Mesodermal cell (in vitro differentiated cells): ENCODE measurements at regions not wholly inside any gene's neighbourhood (a gene's known extent, or its start where the extent isn't known, plus 50 kb on each side); places are given as distances from the start of the nearest gene placed in this dataset.

Experiments
- H3K27ac ChIP-seq: 2 replicates; pipeline ENCODE4 v1.7.0; 2013; ENCODE audit warnings: mild to moderate bottlenecking, low read depth, low read length, moderate library complexity; ENCODE audit not compliant: severe bottlenecking
- H3K36me3 ChIP-seq: 2 replicates; pipeline ENCODE4 v1.7.1; 2013; ENCODE audit warnings: mild to moderate bottlenecking, low read length, moderate library complexity; ENCODE audit not compliant: control insufficient read depth, insufficient read depth
- H3K4me1 ChIP-seq: one replicate; pipeline ENCODE4 v1.7.1; 2013; ENCODE audit warnings: mild to moderate bottlenecking, low read length; ENCODE audit not compliant: insufficient read depth, control insufficient read depth, poor library complexity, severe bottlenecking
- H3K4me3 ChIP-seq: 2 replicates; pipeline ENCODE4 v1.7.0; 2013; ENCODE audit warnings: low read length, control low read depth, mild to moderate bottlenecking; ENCODE audit not compliant: insufficient read depth, poor library complexity, severe bottlenecking; ENCODE audit errors: extremely low read depth
- H3K9me3 ChIP-seq: 2 replicates; pipeline ENCODE4 v1.7.1; 2013; ENCODE audit warnings: mild to moderate bottlenecking, low read length, moderate library complexity; ENCODE audit not compliant: control insufficient read depth
- WGBS, 2 experiments: methylation state at CpG; one replicate each; pipeline ENCODE4 v1.1.5; 2013; ENCODE audit warnings: missing lambda C conversion rate in 2 of 2; ENCODE audit not compliant: insufficient coverage in 2 of 2; 5-methylcytosine and 5-hydroxymethylcytosine counted together

DNA sequence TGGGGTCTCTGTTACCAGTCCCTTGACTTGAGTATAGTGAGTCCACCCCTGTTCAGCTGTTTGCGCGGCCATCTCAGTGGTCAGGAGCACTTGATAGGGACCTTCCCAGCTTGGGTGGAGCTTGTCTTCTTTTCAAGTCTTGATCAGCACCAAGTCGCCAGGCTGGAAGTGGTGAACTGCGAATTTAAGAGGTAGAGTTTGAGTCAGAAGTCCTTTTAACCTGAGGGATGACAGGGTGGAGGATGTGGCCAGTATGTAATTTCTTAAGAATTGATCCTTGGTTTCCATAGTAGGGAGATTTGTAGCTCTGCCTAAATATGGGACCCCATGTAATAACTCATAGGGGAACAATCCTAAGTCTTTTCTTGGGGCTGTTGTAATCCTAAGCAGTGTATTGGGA, 86.3 kb upstream of the XCR1 start:
- 80 to 91% methylated on average over 1 to 4 of the region's 4 CpGs for WGBS, 2 experiments
- H3K4me3 ChIP-seq, result no peak overlapping the region
- H3K4me1 ChIP-seq, result peaks cover 20% of the 10 kb centered on the region
- peak overlapping the region; percentile 90 for H3K27ac ChIP-seq
- H3K36me3 ChIP-seq, result no peaks in the 10 kb centered on the region
- peaks cover 24% of the 10 kb centered on the region for H3K9me3 ChIP-seq

DNA sequence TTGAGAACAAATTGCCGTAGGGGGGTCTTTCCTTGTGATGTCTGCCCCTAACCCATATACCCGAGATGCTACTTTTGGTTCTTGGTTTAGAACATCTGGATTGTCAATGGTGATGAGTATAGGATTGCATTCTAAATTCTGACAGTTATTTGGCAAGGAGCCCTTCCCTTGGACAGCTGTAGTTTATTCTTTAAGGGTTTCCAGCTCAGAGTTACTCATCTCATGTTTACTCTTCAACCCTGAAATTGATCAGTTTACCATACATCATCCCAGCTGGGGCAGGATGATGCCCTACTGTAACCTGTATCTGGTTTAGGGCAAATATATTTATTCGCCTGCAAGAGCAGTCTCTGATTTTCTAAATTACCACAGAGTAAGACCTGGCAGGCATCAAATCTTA, 85.7 kb upstream of the XCR1 start:
- Histone ChIP-seq H3K9me3 (peaks cover 24% of the 10 kb centered on the region), H3K4me1 (peaks cover 20% of the 10 kb centered on the region), H3K36me3 (no peaks in the 10 kb centered on the region), H3K27ac (no peak overlapping the region), H3K4me3 (no peak overlapping the region)
- 94 to 100% methylated on average over 2 to 3 of the region's 3 CpGs for WGBS, 2 experiments

DNA sequence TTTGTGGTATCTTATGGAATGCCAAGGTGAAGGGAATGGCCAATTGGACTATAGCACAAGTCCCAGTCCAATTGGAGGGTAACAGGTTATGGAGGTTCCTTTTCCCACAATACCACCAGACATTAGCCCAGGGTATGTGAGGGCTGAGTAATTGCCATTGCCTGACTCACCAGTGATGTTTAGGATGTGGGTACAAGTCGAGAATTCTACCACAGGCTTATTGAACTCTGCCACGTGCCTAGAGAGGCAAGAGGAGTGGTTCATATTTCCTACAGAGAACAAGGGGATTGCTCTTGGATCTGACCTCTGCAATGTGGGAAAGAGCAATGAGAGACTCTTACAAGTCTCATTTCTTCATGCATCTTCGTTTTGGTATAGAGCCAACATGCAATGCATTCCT, 85.0 kb upstream of the XCR1 start:
- Histone ChIP-seq H3K4me3 (no peak overlapping the region), H3K9me3 (peaks cover 24% of the 10 kb centered on the region), H3K27ac (no peak overlapping the region), H3K4me1 (peaks cover 20% of the 10 kb centered on the region), H3K36me3 (no peaks in the 10 kb centered on the region)
- 78 to 96% methylated on average over 3 of the region's 3 CpGs for WGBS, 2 experiments

DNA sequence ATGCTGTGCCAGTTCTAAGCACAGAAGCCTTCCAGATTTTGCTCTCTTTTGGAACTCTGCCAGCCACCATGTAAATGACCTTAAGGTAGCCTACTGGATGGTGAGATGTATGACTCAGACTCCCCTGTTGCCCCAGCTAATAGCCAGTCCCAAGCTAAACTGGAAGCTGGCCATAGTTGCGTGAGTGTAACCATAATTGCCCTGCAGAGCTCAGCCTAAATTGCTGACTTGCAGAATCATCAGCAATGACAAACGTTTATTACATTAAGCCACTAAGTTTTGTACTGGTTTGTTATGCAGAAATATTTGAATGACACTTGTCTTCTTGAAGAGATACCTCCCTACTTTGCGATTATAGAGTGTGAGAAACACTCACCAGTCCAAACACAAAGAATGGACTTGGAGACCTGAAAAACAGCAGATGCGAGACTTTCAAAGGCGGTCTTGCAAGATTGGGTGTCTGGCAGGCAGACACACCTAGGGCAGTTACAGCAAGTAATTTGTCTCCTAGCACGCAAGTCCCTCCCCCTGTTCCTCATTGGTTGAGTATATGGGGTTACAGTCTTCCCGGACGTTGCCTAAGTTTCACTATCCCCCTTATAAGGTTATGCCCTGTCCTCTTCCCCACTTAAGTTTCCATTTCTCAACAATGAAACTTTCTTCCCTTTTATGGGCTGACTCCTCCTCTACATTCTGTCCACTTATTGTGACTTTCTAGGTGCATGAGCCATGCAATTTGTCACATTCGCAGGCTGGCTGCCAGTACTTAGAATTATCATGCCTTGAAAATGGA, 83.6 kb upstream of the XCR1 start:
- 84 to 88% methylated on average over 5 to 7 of the region's 9 CpGs for WGBS, 2 experiments
- Histone ChIP-seq H3K4me1 (peaks cover 20% of the 10 kb centered on the region), H3K27ac (no peak overlapping the region), H3K36me3 (no peaks in the 10 kb centered on the region), H3K9me3 (peaks cover 22% of the 10 kb centered on the region), H3K4me3 (no peak overlapping the region)

DNA sequence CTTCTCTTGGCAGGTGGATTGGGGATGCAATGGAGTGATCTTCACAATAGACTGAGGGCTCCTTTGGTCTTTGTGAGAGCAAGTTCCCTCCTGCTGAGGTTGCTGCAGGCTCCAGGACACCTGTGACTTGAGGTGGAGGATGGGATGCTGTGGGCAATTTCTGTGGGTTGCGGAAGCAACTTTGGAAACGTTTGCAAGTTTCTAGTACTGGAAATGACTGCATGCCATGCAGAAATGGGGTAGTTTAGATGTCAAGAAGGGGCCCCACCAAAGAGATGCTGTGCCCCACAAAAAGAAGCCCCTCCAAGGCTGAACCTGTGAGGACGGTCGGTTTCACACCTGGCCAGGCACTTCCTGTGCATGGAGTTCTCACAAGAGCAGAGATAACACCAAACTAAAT, 80.4 kb upstream of the XCR1 start:
- 81 to 93% methylated on average over 3 to 4 of the region's 4 CpGs for WGBS, 2 experiments

DNA sequence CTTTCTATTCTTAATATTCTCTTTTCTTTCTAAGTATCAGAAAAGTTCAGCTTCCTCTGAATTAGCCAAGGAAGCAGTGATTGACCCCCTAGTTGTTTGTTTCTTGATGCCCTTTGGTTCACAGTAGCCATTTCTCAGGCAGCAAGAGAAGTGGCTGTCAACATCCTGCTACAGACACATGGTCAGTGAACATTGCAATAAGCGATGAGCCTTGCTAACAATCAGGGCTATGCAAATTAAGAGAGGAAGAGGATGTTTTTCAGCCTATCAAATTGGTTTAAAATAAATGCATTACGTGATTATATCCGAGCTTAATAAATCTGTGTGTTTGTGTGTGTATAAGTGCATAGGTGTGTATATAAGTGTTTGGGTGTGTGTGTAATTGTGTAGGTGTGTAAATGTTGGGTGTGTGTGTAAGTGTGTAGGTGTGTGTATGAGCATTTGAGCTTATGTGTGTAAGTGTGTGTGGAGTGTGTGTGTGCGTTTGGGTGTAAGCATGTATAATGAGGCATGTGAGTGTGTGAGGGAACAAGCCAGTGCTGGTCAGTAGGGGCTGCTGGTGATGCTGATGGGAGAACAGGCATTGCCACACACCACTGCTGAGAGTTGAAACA, 78.1 kb upstream of the XCR1 start:
- Histone ChIP-seq H3K9me3 (no peaks in the 10 kb centered on the region), H3K4me3 (no peak overlapping the region), H3K4me1 (peaks cover under 1% of the 10 kb centered on the region), H3K36me3 (no peaks in the 10 kb centered on the region), H3K27ac (no peak overlapping the region)
- WGBS, 2 experiments, result 89 to 94% methylated on average over 4 of the region's 4 CpGs

More for the DNA sequence above, 80.4 kb upstream of the XCR1 start:
- Histone ChIP-seq H3K36me3 (no peaks in the 10 kb centered on the region), H3K4me1 (peaks cover 7% of the 10 kb centered on the region), H3K9me3 (peaks cover 6% of the 10 kb centered on the region), H3K27ac (no peak overlapping the region), H3K4me3 (no peak overlapping the region)

DNA sequence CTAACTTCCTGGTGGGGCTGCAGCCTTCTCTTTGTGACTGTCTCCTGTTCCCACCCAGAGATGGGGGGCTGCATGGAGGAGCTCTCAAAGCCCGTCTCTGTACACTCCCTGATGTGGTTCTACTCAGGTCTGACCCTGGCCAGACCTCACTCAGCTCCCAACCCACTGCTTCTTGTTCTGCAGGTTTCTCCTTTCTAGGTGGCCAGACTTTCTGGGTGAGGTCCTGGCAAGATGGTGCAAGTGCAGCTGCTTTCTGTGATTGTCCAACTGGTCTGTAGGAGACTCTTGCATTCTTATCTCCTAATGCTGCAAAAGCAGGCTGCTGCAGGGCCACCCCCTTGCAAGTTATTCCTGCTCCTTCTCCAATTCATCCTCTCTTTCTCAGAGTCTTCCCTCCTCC, 77.4 kb upstream of the XCR1 start:
- no peaks in the 10 kb centered on the region for H3K9me3 ChIP-seq
- H3K36me3 ChIP-seq, result no peaks in the 10 kb centered on the region
- H3K27ac ChIP-seq, result no peak overlapping the region
- H3K4me1 ChIP-seq, result no peaks in the 10 kb centered on the region
- H3K4me3 ChIP-seq, result no peak overlapping the region
- WGBS, 2 experiments, result 90 to 100% methylated on average over 1 of the region's 1 CpG

DNA sequence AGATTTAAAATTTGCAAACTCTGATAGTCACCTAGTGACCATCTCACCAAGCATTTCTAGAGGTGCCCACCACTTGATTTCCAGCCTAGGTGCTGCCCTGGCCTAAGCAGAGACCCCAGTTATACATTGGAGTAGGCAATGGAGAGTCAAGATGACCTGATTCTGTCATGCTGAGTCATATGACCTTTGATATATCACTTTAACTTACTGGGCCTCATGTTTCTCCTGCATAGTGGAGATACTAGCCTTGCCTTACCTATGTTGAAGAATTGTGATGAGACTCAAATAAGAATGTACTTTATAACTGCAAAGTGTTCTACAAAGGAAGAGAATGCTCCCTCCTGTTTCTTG, 75.5 kb upstream of the XCR1 start:
- H3K27ac ChIP-seq, result no peak overlapping the region
- H3K4me1 ChIP-seq, result no peaks in the 10 kb centered on the region
- H3K4me3 ChIP-seq, result no peak overlapping the region
- H3K9me3 ChIP-seq, result no peaks in the 10 kb centered on the region
- no peaks in the 10 kb centered on the region for H3K36me3 ChIP-seq

DNA sequence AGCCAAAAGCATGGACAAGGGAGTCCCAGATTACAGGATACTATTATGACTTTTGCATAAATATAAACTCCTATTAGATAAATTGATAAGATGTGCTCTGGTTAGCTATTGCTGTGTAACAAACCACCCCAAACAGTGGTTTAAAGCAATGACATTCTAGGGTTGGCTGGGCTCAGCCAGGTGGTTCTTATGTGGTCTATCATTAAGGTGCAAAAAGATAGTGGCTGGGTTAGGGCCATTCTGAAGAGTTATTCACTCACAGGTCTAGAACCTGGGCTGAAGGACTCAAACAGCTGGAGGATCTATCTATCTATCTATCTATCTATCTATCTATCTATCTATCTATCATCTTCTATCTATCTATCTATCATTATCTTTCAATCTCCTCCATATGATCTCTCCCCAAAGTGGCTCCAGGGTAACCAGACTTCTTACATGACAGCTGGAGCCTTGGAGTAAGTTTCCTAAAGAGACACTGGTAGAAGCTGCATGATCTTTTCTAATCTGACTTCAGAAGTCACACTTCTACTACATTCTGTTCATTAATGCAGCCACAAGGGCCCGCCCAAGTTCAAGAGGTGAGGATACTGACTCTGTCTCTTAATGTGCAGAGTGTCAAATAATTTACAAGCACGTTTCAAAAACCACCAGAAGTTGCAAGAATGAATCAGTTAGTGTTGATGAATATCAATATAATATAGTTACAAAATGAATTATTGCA, 74.9 kb upstream of the XCR1 start:
- no peak overlapping the region for H3K27ac ChIP-seq

DNA sequence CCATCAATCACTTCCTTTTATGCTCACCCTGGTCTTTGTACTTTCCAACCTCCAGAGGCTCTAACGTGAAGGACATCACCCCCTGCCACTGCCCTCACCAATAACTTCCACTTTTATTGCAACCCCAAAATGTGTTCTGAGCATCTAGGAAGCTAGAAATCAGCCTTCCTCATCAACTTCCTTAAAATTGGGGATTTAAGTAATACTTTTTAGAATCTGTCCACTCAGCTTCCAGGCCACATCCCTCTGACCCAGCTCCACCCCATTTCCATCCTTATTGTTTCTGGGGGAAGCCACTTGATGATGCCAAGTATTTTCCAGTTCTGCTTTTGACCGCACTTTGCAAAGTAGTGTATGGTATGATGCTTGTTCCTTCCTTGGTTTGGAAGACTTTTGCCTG, 73.5 kb upstream of the XCR1 start:
- H3K27ac ChIP-seq, result no peak overlapping the region
- no peak overlapping the region for H3K4me3 ChIP-seq
- 60 to 88% methylated on average over 1 of the region's 2 CpGs for WGBS, 2 experiments
- no peaks in the 10 kb centered on the region for H3K4me1 ChIP-seq
- H3K9me3 ChIP-seq, result no peaks in the 10 kb centered on the region
- H3K36me3 ChIP-seq, result no peaks in the 10 kb centered on the region

More for the DNA sequence above, 74.9 kb upstream of the XCR1 start:
- Histone ChIP-seq H3K36me3 (no peaks in the 10 kb centered on the region), H3K9me3 (no peaks in the 10 kb centered on the region), H3K4me1 (no peaks in the 10 kb centered on the region), H3K4me3 (no peak overlapping the region)
- 58% methylated on average over 2 of the region's 2 CpGs; no CpG with 5 or more reads in 1 of the 2 experiments for WGBS, 2 experiments

DNA sequence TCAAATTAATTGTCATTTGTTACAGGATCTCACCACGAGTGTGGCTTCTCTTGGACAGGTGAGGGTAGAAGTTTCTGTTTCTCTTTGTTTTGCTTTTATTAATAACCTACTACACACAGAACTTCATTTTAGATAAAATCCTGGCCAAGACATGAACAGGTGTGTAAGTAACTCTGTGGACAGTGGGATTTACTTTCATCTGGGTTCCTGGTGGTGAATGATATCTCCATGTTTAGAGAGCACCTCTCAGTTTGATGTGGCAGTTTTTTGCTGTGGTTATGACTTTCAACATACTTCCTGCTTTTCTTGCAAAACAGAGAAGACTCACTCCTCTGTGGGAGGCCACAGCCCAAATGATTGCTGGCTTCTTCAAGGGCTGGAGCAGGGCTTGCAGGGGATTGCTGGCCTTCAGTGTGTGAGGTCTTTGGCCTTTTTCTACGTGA, 71.1 kb upstream of the XCR1 start:
- H3K4me1 ChIP-seq, result no peaks in the 10 kb centered on the region
- no peaks in the 10 kb centered on the region for H3K9me3 ChIP-seq
- no peaks in the 10 kb centered on the region for H3K36me3 ChIP-seq
- no peak overlapping the region for H3K27ac ChIP-seq
- no peak overlapping the region for H3K4me3 ChIP-seq
- WGBS, 2 experiments, result 80% methylated on average over 1 of the region's 2 CpGs; no CpG with 5 or more reads in 1 of the 2 experiments
